ENCODE measurements at regions not wholly inside any gene's neighbourhood (a gene's known extent, or its start where the extent isn't known, plus 50 kb on each side); places are given as distances from the start of the nearest gene placed in this dataset.

DNA sequence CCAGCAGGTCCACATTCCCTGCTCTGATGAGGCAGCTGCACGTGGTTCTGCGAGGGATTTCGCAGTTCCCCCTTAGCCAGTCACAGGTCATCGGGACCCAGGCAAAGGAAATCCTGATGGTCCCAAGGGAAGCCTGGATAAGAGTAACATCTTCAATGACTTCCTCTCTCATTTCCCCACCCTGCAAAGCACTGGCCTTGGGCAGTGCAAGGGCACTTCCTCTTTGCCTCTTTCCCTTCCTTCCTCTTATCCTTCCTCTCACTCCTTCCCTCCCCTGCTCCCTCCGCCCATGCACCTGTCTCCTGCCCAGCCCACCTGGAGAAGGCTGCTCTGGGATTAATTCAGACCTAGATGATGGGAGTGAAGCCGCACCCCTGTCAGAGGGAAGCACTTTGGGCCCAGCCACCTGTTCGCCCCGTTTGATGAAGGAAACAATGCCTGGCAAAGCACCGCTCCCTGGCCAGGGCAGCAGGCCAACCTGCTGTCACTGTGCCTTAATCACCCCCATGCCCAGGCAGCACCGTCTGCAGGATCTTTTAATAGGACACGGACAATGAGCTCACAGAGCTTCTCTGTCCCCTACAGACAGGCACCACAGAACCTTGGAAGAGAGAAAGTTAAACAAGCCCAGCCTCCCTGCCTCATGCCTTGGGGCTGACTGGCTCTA lies 113.5 kb upstream of the PABPC3 start:
- Histone ChIP-seq H3K4me1 (no peaks in the 10 kb centered on the region), H3K9me3 (no peaks in the 10 kb centered on the region), H3K4me3 (no peak overlapping the region), H3K27me3 (ENCODE audit: insufficient read depth in 3 of 3, low read length in 2 of 3) (peaks cover 0 to 12% (median 0%) of the 10 kb centered on the region in 3 donors), H3K36me3 (ENCODE audit: insufficient read depth in 1 of 2, low read depth in 1 of 2) (no peaks in the 10 kb centered on the region), H3K27ac (no peak overlapping the region)
- TF ChIP-seq, protein P1, sequence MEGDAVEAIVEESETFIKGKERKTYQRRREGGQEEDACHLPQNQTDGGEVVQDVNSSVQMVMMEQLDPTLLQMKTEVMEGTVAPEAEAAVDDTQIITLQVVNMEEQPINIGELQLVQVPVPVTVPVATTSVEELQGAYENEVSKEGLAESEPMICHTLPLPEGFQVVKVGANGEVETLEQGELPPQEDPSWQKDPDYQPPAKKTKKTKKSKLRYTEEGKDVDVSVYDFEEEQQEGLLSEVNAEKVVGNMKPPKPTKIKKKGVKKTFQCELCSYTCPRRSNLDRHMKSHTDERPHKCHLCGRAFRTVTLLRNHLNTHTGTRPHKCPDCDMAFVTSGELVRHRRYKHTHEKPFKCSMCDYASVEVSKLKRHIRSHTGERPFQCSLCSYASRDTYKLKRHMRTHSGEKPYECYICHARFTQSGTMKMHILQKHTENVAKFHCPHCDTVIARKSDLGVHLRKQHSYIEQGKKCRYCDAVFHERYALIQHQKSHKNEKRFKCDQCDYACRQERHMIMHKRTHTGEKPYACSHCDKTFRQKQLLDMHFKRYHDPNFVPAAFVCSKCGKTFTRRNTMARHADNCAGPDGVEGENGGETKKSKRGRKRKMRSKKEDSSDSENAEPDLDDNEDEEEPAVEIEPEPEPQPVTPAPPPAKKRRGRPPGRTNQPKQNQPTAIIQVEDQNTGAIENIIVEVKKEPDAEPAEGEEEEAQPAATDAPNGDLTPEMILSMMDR (IDR thresholded peaks at IDR 0.05) = no peak
- DNase-seq (no peak), ATAC-seq (peak; percentile 37 to 78 (median 56))
- 22 to 26% (median 24%) methylated on average over 11 of the region's 11 CpGs for WGBS, 3 donors
- intact Hi-C loops (cut with DNase I) = no loop called here

DNA sequence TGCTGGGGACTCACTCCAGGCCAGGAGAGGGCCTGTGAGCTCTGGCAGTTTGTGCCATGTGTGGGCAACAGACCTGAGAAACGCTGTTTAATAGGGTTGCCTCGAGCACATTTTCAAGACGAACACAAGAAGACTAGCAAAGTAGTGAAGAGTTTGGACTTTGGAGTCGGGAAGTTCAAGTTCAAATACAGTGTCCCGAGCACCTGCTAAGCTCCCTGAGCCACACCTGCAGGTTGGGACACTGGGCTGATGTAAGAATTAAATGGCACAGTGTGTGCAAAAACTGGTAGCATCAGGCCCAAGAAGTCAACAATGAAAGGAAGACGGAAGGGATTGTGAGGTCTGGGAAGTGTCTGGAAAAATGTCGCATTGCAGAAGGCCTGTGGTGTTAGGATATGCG lies 112.8 kb upstream of the PABPC3 start:
- Histone ChIP-seq H3K4me1 (no peaks in the 10 kb centered on the region), H3K4me3 (no peak overlapping the region), H3K27me3 (ENCODE audit: insufficient read depth in 3 of 3, low read length in 2 of 3) (peaks cover 0 to 12% (median 0%) of the 10 kb centered on the region in 3 donors), H3K9me3 (no peaks in the 10 kb centered on the region), H3K36me3 (ENCODE audit: insufficient read depth in 1 of 2, low read depth in 1 of 2) (no peaks in the 10 kb centered on the region), H3K27ac (no peak overlapping the region)
- DNase-seq (no peak), ATAC-seq (no peak)
- intact Hi-C loops (cut with DNase I) = no loop called here
- WGBS, 3 donors = 80 to 87% (median 87%) methylated on average over 8 of the region's 8 CpGs
- TF ChIP-seq, protein P1 (IDR thresholded peaks at IDR 0.05) = no peak

DNA sequence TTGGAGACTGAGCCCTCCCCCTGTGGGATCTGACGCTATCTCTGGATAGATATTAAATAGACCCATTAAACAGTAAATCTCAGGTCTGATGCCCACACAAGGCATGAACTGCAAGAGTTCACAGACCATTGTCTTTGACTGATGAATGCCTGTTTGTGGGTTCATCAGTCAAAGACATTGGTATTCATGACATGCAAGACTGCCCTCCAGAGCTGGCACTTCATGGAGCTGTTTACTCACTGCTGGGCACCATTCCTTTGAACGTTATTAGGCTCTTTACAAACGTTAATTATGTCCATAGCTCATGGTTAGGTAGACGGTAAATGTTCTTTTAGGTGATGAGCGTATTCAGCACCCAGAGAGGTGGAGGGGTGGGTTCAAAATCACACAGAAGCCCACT lies 111.8 kb upstream of the PABPC3 start:
- TF ChIP-seq, protein P1 (IDR thresholded peaks at IDR 0.05) = no peak
- H3K4me3 ChIP-seq = no peak overlapping the region
- no peaks in the 10 kb centered on the region for H3K4me1 ChIP-seq
- peaks cover 0 to 12% (median 2%) of the 10 kb centered on the region in 3 donors for H3K27me3 ChIP-seq (ENCODE audit: insufficient read depth in 3 of 3, low read length in 2 of 3)
- no peaks in the 10 kb centered on the region for H3K36me3 ChIP-seq (ENCODE audit: insufficient read depth in 1 of 2, low read depth in 1 of 2)
- no peak for DNase-seq
- no peak for ATAC-seq
- H3K27ac ChIP-seq = no peak overlapping the region
- intact Hi-C loops (cut with DNase I) = no loop called here
- 79 to 88% (median 79%) methylated on average over 5 of the region's 5 CpGs for WGBS, 3 donors
- H3K9me3 ChIP-seq = no peaks in the 10 kb centered on the region

DNA sequence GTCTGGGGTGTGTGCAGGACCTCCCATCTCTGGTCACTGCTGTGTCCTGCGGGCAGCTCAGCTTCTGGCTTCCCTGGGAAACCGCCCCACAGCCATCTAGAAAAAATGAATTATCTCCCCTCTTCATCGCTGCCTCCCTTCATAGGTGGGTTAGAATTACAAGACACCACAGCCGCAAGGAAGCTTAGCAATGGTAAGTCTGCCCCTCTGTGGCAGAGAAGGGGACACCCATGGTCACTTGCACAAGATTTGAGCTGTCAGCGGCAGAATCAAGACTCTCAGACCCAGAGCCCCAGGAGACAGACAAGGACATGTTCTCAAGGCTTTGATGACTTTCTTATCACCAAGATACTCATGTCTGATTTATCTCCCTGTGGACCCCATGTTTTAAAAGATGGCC lies 110.8 kb upstream of the PABPC3 start:
- H3K36me3 ChIP-seq (ENCODE audit: insufficient read depth in 1 of 2, low read depth in 1 of 2) = no peaks in the 10 kb centered on the region
- TF ChIP-seq, protein P1 (IDR thresholded peaks at IDR 0.05) = no peak
- no peaks in the 10 kb centered on the region for H3K9me3 ChIP-seq
- ATAC-seq (no peak), DNase-seq (no peak)
- WGBS, 3 donors = 68 to 75% (median 71%) methylated on average over 5 of the region's 5 CpGs
- no peak overlapping the region for H3K4me3 ChIP-seq
- H3K4me1 ChIP-seq = no peaks in the 10 kb centered on the region
- intact Hi-C loops (cut with DNase I) = no loop called here
- no peak overlapping the region for H3K27ac ChIP-seq
- H3K27me3 ChIP-seq (ENCODE audit: insufficient read depth in 3 of 3, low read length in 2 of 3) = peaks cover 0 to 12% (median 3%) of the 10 kb centered on the region in 3 donors

DNA sequence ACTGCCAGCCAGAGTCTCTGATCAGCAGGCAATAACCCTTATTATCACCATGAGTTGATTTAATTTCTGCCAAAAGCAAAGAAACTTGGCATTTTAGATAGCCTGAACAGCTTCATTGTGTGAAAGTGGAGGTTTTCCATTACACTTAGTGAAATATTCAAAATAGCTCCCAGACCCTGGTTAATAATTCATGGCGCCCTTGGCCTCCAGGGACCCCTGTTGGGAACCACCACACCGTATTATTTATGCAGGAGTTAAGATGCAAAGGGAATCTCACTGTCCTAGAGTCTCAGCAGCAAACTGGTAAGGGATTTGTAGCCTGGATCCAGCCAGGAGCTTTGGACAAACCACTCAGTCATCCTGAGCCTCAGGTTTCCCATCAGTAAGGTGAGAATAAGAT lies 110.0 kb upstream of the PABPC3 start:
- Histone ChIP-seq H3K4me3 (no peak overlapping the region), H3K4me1 (no peaks in the 10 kb centered on the region), H3K27me3 (ENCODE audit: insufficient read depth in 3 of 3, low read length in 2 of 3) (peaks cover 0 to 12% (median 3%) of the 10 kb centered on the region in 3 donors), H3K27ac (no peak overlapping the region), H3K36me3 (ENCODE audit: insufficient read depth in 1 of 2, low read depth in 1 of 2) (no peaks in the 10 kb centered on the region), H3K9me3 (no peaks in the 10 kb centered on the region)
- WGBS, 3 donors = 48 to 63% (median 61%) methylated on average over 2 of the region's 2 CpGs
- TF ChIP-seq, protein P1 (IDR thresholded peaks at IDR 0.05) = no peak
- ATAC-seq (no peak), DNase-seq (no peak)
- intact Hi-C loops (cut with DNase I) = no loop called here

All from psoas muscle (tissue), 7 donors.